DOHH2 (cell line): ENCODE measurements at regions not wholly inside any gene's neighbourhood (a gene's known extent, or its start where the extent isn't known, plus 50 kb on each side); places are given as distances from the start of the nearest gene placed in this dataset.

ENCODE experiments used
- H3F3A ChIP-seq: fragments of 200-600 bp; sonication (generic), shearing (Covaris generic); 2 replicates; pipeline ENCODE4 v1.6.0; 2016; ENCODE audit warnings: antibody characterized with exemption, mild to moderate bottlenecking; ENCODE audit not compliant: control insufficient read depth, insufficient read depth
- H3K27ac ChIP-seq: fragments of 200-600 bp; sonication (generic); 2 replicates; pipeline ENCODE4 v1.5.1; 2014; ENCODE audit warnings: low read depth, mild to moderate bottlenecking, low read length, moderate library complexity
- H3K27me3 ChIP-seq: fragments of 200-600 bp; sonication (generic); 2 replicates; pipeline ENCODE4 v1.6.1; 2014; ENCODE audit warnings: mild to moderate bottlenecking, low read length, mixed read lengths; ENCODE audit not compliant: control insufficient read depth
- H3K36me3 ChIP-seq: fragments of 200-600 bp; sonication (generic); 2 replicates; pipeline ENCODE4 v1.6.1; 2014; ENCODE audit warnings: mild to moderate bottlenecking, low read length, moderate library complexity, mixed read lengths; ENCODE audit not compliant: control insufficient read depth
- H3K4me1 ChIP-seq: fragments of 200-600 bp; sonication (generic); 2 replicates; pipeline ENCODE4 v1.6.1; 2014; ENCODE audit warnings: mild to moderate bottlenecking, low read length, mixed read lengths; ENCODE audit not compliant: control insufficient read depth
- H3K4me2 ChIP-seq: fragments of 200-600 bp; sonication (generic); 2 replicates; pipeline ENCODE4 v1.6.0; 2014; ENCODE audit warnings: mild to moderate bottlenecking, low read length, moderate library complexity
- H3K4me3 ChIP-seq: fragments of 200-600 bp; sonication (generic); 2 replicates; pipeline ENCODE4 v1.5.1; 2014; ENCODE audit warnings: mild to moderate bottlenecking, low read length, mixed read lengths
- H3K79me2 ChIP-seq: fragments of 200-600 bp; sonication (generic); 2 replicates; pipeline ENCODE4 v1.6.1; 2014; ENCODE audit warnings: mild to moderate bottlenecking, low read length, mixed read lengths; ENCODE audit not compliant: control insufficient read depth
- H3K9me2 ChIP-seq: fragments of 200-600 bp; sonication (generic); replicated peaks from 2 replicates; pipeline ENCODE4 v1.6.1; 2014; ENCODE audit warnings: mild to moderate bottlenecking, low read length, mixed read lengths; ENCODE audit not compliant: control insufficient read depth
- H3K9me3 ChIP-seq: fragments of 200-600 bp; sonication (generic); 2 replicates; pipeline ENCODE4 v1.6.1; 2014; ENCODE audit warnings: antibody characterized with exemption, low read length, mixed read lengths; ENCODE audit not compliant: control insufficient read depth, insufficient read depth
- H4K20me1 ChIP-seq: fragments of 200-600 bp; sonication (generic); 2 replicates; pipeline ENCODE4 v1.6.0; 2014; ENCODE audit warnings: low read depth, mild to moderate bottlenecking, antibody characterized with exemption, low read length, moderate library complexity; ENCODE audit not compliant: control insufficient read depth, insufficient read depth
- CTCF ChIP-seq: fragments of 200-600 bp; sonication (generic); IDR thresholded peaks from one replicate; pipeline ENCODE4 v1.5.1; 2014; ENCODE audit warnings: antibody characterized with exemption, mild to moderate bottlenecking, low read depth, low read length; ENCODE audit not compliant: poor library complexity, severe bottlenecking
- EZH2phosphoT487 ChIP-seq: fragments of 200-600 bp; sonication (generic); IDR thresholded peaks from 2 replicates; pipeline ENCODE4 v1.6.1; 2017; ENCODE audit warnings: borderline replicate concordance, mild to moderate bottlenecking, antibody characterized with exemption, low read length, moderate library complexity, mixed read lengths

GRCh38 chr18:72160510-72161445 is 383.4 kb downstream of the CBLN2 start:
- no peaks in the 10 kb centered on the region for H3K36me3 ChIP-seq
- no peak overlapping the region for H3K27ac ChIP-seq
- no peaks in the 10 kb centered on the region for H3K79me2 ChIP-seq
- no peak for TF ChIP-seq CTCF
- no peak for TF ChIP-seq EZH2phosphoT487
- no peaks in the 10 kb centered on the region for H3K4me1 ChIP-seq
- H4K20me1 ChIP-seq = no peaks in the 10 kb centered on the region
- no peaks in the 10 kb centered on the region for H3F3A ChIP-seq
- no peaks in the 10 kb centered on the region for H3K9me2 ChIP-seq
- no peaks in the 10 kb centered on the region for H3K27me3 ChIP-seq
- no peak overlapping the region for H3K4me2 ChIP-seq
- H3K9me3 ChIP-seq = no peaks in the 10 kb centered on the region
- H3K4me3 ChIP-seq = no peak overlapping the region

GRCh38 chr18:72155327-72155726 is 388.8 kb downstream of the CBLN2 start:
- no peak overlapping the region for H3K4me3 ChIP-seq
- no peaks in the 10 kb centered on the region for H3K27me3 ChIP-seq
- no peaks in the 10 kb centered on the region for H3K9me3 ChIP-seq

GRCh38 chr18:72154926-72155325 is 389.2 kb downstream of the CBLN2 start:
- H3K36me3 ChIP-seq = no peaks in the 10 kb centered on the region
- TF ChIP-seq CTCF (no peak), EZH2phosphoT487 (no peak)

More at GRCh38 chr18:72155327-72155726, 388.8 kb downstream of the CBLN2 start:
- no peaks in the 10 kb centered on the region for H3K9me2 ChIP-seq
- TF ChIP-seq EZH2phosphoT487 (no peak), CTCF (no peak)
- H3K36me3 ChIP-seq = no peaks in the 10 kb centered on the region
- H3K4me1 ChIP-seq = no peaks in the 10 kb centered on the region
- H3K4me2 ChIP-seq = no peak overlapping the region
- no peaks in the 10 kb centered on the region for H3F3A ChIP-seq
- H3K27ac ChIP-seq = no peak overlapping the region
- H3K79me2 ChIP-seq = no peaks in the 10 kb centered on the region
- no peaks in the 10 kb centered on the region for H4K20me1 ChIP-seq

More at GRCh38 chr18:72154926-72155325, 389.2 kb downstream of the CBLN2 start:
- no peaks in the 10 kb centered on the region for H4K20me1 ChIP-seq
- no peaks in the 10 kb centered on the region for H3K4me1 ChIP-seq
- no peak overlapping the region for H3K4me3 ChIP-seq
- no peaks in the 10 kb centered on the region for H3K9me2 ChIP-seq
- H3K9me3 ChIP-seq = no peaks in the 10 kb centered on the region
- H3K27me3 ChIP-seq = no peaks in the 10 kb centered on the region
- no peaks in the 10 kb centered on the region for H3F3A ChIP-seq
- H3K27ac ChIP-seq = no peak overlapping the region
- no peak overlapping the region for H3K4me2 ChIP-seq
- no peaks in the 10 kb centered on the region for H3K79me2 ChIP-seq
